NCI-H1048 (cell line): ENCODE measurements at regions not wholly inside any gene's neighbourhood (a gene's known extent, or its start where the extent isn't known, plus 50 kb on each side); places are given as distances from the start of the nearest gene placed in this dataset.
"Not testable (repeated sequence)": the region's sequence is repeated elsewhere in the genome, so short reads cannot be mapped to it uniquely, and the experiment has no call there.

ENCODE experiments used
- DNase-seq: peaks from one replicate; lab custom pipeline; 2025; lab: John Stamatoyannopoulos, UW

GRCh38 chr2:55811048-55811447, 112.5 kb downstream of the EFEMP1 start:
- no peak for DNase-seq

DNA sequence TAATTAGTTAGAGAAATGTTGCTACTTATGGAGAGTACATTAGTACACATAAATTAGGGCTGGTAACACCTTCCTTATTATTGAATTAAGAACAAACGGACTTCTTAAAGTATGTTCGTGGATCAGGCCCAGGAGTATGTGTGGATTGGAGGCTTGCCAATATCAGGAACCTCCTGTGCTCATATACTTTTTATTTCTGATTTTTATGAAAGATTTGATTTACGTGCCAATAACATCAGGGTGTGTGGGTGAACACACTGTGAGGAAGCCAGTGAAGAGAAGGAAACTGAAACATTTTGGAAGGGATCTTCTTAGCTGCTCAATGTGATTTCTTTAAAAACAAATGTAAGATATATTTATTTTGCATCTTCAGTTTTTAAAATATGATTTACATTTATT, 113.0 kb downstream of the EFEMP1 start:
- DNase-seq, result no peak

- DNase-seq, result no peak
Measured at GRCh38 chr2:55809875-55810621, 113.5 kb downstream of the EFEMP1 start.

DNA sequence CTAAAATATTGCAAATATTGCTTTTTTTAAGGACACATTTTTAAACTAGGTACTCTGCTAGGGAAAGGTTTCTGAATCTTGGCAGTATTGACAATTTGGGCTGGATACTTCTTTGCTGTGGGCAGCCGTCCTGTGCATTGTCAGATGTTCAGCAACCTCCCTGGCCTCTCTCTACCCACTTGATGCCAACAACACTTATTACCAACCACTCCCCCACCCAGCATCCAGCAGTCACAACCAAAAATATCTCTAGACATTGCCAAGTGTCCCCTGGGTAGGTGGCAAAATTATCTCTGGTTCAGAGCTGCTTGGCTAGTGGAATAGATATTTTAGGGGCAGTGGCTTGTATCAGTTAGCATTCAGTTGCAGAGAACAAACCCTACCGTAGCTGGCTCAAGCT, 114.3 kb upstream of the PNPT1 start:
- no peak for DNase-seq

DNA sequence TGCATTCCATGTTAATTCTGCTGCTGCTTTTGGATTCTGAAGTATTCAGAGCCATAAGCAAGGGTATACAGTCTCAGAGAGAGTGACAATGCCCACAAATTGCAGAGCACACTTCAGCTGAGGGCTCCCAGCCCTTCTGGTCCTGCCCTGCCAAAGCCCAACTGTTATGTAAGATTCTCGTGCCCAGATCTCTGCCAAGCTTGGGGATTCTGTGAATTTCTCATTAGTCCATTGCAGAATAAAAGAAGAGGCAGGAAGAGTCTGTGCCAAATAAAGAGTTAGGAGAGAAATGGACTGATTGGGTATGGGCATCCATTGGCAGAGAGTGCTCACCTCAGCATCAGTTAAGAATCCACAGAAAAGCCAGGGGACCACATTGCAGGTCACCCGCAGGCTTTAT, 112.0 kb upstream of the PNPT1 start:
- DNase-seq, result no peak

GRCh38 chr2:55804535-55804934, 110.9 kb upstream of the PNPT1 start:
- DNase-seq, result no peak

DNA sequence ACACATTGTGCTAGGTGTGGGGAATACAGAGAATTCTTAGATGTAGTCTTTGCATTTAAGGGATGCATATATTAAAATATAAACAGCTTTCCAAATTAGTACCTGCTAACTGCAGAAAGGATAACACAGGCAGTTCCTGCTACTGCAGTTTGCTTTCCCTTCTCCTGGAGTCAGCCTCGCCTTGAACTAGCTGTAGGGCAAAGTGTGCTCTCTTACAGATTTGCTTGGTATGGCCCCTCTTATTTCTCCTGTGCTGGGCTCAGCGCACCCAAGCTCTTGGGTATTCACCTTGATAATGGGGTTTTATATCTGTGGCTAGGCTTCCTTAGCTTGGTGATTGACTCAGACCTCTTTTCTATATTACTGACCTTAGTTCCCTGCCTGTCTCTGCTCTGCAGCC, 108.4 kb upstream of the PNPT1 start:
- DNase-seq, result no peak

DNA sequence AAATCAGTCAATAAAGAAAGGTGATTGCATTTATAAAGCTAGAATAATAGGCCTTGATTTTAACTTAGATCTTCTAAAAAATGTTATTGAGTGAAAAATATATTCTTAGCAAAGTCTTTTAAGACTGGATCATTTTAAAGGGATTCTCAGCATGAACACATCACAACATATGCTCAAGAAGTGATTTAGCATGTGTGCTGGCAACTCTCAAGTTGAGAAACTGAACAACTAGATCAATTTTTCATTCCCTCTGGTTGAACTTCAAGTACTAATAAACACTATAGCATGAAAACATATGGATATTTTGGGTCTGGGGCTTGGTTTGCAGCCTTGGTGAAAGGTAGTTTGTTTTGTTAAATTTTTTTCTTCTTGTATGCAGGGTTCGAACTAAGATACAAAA, 107.8 kb upstream of the PNPT1 start:
- no peak for DNase-seq

GRCh38 chr2:55799624-55800023, 106.0 kb upstream of the PNPT1 start:
- not testable (repeated sequence) for DNase-seq

DNA sequence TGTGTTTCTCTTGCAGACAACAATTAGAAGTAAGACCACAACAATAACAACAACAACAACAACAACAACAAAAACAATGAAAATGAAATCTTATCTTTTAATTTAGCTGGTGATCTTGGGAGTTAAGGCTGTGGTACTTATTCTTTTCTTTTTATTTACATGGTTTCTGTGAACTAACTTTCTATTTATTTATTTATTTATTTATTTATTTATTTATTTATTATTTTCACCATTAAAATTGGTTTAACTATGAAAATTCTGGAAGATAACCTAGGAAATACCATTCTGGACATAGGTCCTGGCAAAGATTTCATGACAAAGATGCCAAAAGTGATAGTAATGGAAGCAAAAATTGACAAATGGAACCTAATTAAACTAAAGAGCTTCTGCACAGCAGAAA, 102.5 kb upstream of the PNPT1 start:
- DNase-seq, result no peak

GRCh38 chr2:55793602-55794001, 100.0 kb upstream of the PNPT1 start:
- DNase-seq, result not testable (repeated sequence)

GRCh38 chr2:55786280-55786679, 92.6 kb upstream of the PNPT1 start:
- DNase-seq, result no peak

- not testable (repeated sequence) for DNase-seq
Measured at GRCh38 chr2:55783751-55784150, 90.1 kb upstream of the PNPT1 start.

- DNase-seq, result no peak
Measured at GRCh38 chr2:55782528-55783173, 89.0 kb upstream of the PNPT1 start.

DNA sequence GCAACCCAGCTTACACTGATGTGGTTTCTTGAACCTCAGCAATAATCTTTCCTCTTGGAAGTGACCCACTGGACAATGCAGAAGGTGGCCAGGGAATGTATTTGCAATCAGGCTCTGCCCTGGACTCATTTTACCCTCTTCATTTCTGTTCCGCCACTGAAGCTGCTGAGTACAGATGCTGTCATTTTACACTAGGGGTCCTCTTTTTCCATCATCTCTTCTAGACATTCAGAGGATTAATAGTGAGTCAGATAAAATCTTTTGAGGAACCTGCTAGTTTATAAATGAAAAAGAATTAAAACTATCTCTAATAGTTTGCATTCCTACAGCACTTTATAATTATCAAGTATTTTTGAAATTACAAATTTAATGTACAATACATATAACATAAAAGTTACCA, 87.9 kb upstream of the PNPT1 start:
- DNase-seq, result no peak

DNA sequence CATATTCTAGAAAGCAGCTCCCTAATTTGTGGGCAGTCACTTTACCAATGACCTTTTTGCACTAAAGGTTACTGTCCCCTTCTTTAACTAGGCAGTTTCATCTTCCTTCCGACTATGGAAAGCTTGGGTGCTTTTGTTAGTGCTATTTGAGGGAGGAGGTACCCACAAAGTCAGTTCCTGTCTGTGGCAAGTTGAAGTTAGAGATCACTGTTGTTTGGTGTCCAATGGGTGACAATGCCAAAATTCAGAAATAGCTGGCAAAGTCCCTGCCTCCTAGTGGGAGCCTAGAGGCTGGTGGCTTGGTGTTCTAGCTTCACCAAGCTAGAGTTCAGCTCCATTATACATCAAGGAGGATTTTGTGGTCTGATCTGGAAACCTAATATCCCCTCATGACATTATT, 87.1 kb upstream of the PNPT1 start:
- DNase-seq, result no peak

DNA sequence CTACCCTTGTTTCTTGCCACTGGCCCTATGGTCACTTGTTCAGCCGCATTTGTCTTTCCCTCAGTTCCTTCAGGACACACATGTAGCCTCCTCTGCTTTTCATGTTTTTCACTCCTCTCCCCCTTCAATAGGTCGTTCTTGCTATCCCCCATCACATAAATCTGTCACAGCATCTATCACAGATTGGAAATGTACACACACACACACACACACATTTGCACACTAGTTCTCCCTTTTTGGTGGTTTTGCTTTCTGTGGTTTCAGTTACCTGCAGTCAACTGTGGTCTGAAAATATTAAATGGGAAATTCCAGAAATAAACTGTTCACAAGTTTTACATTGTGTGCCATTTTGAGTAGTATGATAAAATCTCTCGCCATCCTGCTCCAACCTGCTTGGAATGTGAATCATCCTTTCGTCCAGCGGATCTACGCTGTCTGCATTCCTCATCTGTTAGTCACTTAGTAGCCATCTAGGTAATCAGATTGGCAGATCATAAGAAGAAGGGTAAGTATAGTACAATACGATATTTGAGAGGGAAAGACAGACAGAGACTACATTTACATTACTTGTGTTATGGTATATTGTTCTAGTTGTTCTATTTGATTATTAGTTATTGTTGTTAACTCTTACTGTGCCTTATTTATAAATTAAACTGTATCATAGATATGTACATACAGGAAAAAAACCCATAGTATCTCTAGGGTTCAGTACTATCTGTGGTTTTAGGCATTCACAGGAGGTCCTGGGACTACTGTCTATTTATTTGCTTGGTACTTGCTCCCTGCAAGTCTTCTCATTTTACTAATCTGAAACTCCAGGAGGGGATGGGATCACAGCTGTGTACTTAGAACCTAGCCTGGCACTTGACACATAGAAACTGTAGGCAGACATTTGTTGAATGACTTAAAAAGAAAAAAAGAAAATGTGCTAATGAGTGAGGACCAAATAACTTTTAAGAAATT, 86.1 kb upstream of the PNPT1 start:
- no peak for DNase-seq

DNA sequence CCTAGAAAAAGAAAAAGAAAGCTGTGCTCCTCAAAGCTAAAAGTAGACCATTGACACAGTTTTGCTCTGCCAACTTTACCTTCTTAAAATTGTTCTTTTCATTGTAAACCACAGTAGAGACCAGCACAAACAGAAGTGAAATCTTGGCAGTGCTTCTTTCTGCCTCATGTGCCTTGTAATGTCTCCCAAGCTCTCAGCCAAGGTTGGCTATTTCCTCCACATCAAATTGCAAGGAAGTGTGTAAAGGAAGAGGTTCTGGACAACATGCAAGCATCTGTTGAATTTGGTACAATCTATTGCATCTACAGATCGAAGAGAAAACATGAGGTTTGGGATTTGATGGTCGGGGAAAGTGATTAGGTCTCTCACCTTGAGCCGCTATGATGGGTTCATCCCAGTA, 83.3 kb upstream of the PNPT1 start:
- no peak for DNase-seq

- DNase-seq, result no peak
Measured at GRCh38 chr2:55776479-55776878, 82.8 kb upstream of the PNPT1 start.

DNA sequence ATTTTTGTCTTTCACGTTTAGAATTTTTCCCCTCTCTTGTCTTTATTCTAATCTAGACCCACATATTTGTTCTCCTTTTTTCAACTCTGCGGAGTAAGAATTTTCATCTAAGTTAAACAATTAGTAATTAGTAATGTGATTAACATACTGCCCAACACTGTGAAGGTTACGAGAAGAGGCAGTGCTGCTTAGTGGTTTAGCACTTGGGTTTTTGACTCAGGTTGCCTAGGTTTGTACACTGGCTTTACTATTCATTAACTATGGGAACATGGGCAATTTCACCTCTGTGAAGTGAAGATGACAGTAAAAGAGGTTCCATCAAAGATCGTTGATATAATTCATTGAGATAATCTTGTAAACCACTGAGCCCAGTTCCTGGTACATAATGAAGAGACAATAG, 82.2 kb upstream of the PNPT1 start:
- DNase-seq, result no peak

- DNase-seq, result not testable (repeated sequence)
Measured at GRCh38 chr2:55773651-55774050, 80.0 kb upstream of the PNPT1 start.

GRCh38 chr2:55772109-55772980, 78.7 kb upstream of the PNPT1 start:
- no peak for DNase-seq
